Ramos (cell line): ENCODE measurements at regions not wholly inside any gene's neighbourhood (a gene's known extent, or its start where the extent isn't known, plus 50 kb on each side); places are given as distances from the start of the nearest gene placed in this dataset.

Experiments used
- in situ Hi-C: fragments of 300-500 bp; cut with MboI; formaldehyde crosslinking; loops from one replicate; pipeline ENCODE4 v1.14.3; 2022; ENCODE audit warnings: low sequenced_read_pairs; ENCODE audit not compliant: unreplicated experiment

DNA sequence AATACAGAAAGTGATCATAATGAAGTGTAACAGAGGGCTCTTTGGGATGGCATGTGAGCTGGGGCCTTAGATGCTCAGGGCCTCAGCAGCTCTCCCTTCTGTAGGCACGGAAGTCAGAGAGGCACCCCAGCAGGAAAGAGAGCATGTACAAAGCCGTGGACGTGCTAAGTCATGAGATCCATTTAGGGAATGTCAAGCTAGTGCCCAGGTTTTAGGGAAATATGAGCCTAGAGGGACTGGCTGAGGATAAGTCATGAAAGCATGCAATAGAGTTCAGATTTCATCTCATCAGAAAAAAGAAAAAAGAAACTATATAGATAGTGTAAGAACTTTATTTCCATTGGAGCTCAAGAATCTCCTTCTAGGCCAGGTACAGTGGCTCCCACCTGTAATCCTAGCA is 379.5 kb upstream of the KLF4 start:
- in situ Hi-C loops = no loop called here

DNA sequence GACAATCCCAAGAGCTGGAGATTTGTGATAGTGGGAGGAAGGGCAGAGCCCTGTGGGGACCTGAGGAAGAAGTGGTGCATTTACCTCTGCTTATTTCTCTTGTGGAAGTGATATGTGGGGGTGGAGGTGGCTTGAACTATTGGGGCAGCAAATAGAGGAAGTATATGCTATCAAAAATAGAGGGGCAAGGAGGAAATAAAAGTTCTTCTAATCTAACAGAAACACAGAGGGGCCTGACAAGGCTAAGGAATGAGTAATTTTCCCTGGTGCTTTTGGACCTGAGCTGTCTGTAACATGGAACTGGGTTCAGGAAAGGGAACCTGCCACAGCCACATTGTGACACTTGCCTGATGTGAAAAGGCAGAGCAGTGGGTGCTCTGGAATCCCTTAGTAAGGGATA is 378.6 kb upstream of the KLF4 start:
- in situ Hi-C loops = no loop called here

DNA sequence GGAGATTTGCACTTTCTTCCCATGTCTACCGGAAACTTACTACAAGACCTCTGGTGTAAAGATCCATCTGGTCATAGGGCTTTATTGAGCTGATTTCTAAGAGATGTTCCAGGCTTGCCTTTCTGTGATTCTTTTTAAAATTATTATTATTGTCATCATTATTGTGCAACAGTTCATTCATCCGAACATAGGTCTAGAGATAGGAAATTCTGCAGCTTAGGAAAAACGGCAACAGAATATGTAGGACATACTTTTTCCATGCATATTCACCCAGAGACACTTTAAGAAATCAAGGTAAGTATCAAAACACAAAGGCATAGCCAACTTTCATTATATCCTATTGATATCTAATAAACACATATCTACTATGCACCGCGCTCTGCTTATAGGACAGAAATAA is 378.2 kb upstream of the KLF4 start:
- in situ Hi-C loops = no loop called here

DNA sequence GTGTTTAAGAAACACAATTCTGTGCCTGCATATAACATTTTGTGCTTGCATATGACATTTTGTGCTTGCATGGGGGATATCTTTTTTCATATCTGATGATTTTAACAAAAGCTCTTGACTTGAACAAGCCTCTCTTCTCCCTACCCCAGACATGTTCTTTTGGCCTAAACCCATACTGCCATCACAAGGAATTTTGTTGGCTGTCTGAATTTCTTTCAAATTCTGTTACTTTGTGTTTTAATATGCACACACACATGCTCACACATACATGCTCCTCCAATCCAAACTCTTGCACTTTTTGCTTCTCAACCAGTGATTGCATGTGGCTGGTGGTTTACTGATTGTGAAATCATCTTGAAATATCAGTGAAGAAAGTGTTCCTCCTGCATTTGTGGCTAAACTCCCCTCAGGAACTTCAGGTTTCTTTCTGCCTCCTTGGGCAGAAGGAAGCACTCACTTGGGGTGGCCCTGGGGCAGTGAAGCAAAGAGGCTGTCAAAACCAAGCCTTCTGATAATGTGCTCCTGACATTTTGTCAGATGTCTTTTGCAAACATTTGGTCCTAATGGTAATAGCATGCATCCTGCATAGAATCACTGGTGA is 377.2 kb upstream of the KLF4 start:
- in situ Hi-C loops = no loop called here

DNA sequence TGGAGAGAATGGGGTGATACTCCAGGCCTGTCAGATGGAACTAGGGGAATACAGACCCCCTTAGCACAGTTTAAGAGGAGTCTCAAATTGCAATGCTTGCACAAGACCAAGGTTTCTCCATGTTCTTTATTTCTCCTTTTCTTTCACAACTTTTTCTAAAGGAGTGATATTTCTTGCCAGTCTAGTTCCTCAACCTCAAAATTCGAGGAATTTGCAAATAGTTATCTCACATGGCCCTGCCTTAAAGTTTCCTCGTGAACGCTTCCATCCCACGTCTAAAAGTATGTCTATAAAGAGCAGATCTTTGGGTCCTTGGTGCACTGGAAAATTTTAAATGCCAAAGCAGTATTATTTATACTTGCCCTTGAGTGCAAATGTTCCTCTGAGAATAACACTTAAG is 373.8 kb upstream of the KLF4 start:
- in situ Hi-C loops = no loop called here

DNA sequence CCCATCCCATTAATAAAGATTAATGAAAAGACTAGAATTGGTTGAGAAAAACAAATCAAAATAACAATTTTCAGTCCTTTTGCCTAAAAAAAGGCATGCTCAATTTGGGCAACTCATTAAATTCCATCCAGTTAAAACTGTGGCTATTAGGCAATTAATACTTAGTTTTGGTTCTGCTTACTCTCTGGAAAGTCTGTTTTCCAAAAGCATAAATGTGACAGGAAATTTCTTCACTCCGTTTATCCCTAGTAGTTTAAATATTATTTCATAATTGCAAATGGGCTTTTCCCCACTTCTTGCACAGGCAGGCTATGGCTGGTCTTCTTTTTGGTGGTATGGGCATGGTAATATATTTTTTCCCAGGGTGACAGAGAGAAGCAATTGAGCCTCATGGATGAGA is 373.3 kb upstream of the KLF4 start:
- in situ Hi-C loops = no loop called here

DNA sequence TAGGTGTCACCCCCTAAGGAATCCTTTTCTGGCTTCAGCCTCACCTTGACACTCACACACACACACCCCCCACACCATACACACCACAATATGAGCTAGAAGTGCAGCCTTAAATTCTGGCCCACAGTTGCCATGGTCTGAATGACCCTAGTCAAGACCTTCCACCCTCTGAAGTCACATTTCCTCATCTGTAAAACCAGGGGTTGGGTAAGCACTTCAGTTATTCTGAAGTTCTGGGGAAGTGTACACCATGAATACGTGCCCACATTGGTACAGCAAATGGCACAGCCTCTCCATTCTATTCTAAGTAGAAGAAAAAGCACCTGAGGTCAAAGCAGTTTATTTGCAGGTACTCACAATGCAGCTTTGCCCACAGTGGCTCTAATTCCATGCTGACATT is 372.8 kb upstream of the KLF4 start:
- in situ Hi-C loops = no loop called here

DNA sequence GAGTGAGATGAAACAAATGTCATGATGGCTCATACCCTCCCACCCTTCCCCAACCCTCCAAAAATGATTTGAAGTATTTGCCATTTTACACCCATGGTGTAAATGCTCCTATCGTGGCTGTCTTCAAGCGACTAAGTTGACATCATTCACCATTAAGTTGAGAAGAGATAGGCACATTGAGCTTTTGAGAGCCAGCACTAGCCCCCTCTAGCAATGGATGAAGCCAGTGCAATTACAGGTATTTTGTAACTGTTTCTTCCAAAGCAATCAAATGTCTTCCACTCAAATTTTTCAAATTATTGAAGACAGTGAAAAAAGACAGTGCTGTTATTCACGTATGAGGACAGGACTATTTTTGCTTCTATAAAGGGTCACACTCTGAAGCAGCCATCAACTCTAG is 371.5 kb upstream of the KLF4 start:
- in situ Hi-C loops = no loop called here

DNA sequence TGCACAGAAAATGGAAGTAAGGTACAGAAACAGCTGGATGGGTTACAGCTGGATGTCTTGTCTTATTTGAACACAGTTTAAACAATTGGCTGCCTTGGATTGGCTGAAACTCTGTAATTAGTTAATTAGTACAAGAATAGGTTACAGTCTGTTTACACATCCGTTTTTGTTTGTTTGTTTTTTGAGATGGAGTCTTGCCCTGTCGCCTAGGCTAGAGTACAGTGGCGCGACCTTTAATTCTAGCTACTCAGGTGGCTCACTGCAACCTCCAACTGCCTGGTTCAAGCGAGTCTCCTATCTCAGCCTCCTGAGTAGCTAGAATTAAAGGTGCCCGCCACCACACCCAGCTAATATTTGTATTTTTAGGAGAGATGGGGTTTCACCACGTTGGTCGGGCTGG is 368.7 kb upstream of the KLF4 start:
- in situ Hi-C loops = no loop called here

DNA sequence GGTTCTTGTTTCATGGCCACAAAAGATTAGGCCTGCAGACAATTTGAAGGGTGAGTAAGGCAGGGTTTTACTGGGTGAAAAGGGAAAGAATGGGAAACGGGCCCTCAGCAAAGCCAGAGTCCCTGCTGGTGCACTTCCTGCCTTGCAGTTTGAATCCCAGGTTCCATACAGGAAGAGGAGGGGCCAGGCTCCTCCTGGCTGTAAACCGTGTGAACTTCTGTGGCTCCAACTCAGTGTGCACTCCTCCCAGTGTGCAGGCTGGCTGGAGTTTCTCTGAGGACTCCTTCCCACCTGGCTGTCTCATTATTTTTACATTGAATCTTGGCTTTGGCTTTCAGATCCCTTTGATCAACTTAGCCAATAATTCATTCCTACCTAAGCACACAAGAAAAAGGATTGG is 367.1 kb upstream of the KLF4 start:
- in situ Hi-C loops = no loop called here

DNA sequence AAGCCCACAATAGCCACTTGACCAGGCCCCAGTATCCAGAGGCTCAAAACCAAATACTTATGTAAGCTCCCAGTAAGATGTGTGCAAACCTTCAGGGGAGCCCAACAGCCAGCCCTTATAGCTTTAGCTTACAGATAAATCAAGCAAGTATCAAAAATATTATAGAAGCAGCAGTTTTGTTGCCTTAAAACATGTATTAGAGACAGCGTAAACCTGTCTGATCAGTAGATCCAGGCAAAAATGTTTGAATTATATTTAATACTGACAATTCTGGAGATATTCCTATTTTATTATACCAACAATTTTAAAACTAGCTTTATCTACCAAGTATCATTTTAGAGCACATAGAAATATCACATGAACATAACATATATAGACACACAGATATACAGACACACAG is 365.6 kb upstream of the KLF4 start:
- in situ Hi-C loops = no loop called here

DNA sequence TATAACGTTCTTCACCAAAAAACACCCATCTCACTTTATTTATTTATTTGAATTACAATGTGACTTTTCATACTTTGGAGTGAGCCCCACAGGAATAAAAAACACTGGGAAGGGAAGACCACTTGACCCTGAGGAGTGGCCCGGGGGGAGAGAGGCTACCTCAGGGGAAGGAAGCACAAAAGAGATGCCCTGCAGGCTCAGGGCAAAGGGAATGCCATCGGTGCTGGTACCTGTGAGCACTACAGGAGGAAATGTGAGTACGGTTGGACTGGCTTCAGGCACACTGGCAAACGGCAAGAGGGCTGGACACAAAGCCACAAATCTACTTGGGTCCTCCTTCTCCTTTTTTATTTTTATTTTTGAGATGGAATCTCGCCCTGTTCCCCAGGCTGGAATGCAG is 363.9 kb upstream of the KLF4 start:
- in situ Hi-C loops = no loop called here

DNA sequence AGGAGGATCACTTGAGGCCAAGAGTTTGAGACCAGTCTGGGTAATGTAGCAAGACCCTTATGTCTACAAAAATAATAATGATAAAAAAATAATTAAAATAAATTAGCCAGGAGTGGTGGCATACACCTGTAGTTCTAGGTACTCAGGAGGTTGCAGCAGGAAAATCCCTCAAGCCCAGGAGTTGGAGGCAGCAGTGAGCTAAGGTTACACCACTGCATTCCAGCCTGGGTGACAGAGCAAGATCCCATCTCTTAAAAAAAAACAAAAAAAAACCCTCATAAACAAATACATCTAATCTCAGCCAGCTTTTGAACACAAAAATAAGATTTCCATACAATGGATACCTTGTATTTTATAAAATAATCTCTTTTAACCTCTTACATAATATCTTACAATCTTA is 363.3 kb upstream of the KLF4 start:
- in situ Hi-C loops = no loop called here

DNA sequence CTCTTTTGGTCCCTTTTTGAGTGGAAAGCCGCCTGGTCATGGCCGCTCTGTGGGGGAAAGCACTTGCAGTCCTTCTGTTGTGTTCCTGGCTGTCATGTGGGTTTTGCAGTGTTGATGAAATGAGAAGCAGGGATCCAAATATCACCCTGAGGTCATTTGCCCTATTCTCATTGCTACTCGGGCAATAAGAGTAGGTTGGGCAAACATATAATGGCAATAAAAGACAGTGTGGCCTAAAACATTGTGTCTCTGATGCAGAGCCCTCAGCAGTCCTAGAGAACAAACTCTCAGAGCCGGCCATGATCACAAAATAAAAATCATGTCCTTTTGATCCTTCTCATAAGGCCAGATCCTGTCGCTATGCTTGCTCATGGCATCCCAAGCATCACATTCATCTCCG is 361.1 kb upstream of the KLF4 start:
- in situ Hi-C loops = no loop called here

DNA sequence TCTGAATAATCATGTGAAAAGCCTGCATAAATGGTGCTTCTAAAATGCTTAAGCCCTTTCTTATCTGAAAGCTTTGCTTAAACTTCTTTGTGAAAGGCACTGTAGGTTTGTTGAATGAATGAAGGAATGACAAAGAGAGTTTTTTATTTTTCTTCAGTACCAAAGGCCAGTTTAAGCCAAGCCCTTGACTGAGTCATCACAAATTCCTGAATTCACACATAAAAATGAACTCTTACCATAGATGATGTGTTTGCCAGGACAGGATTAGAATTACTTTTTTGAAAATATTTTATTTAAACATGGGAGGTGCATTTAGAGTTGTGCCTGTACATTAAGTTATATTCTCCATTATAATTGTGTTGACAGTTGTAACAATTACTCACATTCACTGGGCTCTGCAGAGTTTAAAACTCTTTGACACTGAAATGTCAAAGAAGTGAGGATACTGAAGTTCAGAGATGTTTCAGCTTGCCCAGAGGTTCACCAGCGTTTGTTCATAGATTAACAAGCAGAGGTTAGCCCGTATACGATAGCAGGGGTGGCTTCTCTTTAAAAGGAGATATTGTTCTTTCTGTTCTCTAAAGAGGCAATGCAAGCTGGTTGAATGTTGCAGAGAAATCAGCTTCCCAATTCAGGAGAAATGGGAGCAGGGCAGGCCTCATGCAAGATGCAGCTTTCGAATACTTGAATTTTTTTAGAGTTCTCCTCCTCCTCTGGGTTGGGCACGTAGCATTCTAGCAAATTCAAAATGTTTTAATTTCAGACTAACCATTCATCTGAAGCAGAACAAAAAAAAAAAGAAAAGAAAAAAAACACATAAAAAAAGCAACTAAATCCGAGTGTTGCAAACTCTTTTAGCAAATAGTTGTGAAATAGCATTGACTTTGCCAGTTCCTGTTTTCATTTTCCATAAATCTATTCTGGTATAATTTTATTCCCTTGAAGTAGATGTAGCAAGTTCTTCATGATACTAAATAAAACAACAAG is 358.7 kb upstream of the KLF4 start:
- in situ Hi-C loops = no loop called here

DNA sequence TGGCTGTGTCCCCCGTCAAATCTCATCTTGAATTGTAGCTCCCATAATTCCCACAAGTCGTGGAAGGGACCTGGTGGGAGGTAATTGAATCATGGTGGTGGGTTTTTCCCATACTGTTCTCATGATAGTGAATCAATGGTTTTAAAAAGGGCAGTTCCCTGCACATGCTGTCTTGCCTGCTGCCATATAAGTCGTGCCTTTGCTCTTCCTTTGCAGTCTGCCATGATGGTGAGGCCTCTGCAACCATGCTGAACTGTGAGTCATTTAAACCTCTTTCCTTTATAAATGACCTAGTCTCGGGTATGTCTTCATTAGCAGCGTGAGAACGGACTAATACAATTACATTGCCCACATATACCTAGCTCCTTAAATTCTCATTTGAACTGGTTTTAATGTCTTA is 353.0 kb upstream of the KLF4 start:
- in situ Hi-C loops = no loop called here

DNA sequence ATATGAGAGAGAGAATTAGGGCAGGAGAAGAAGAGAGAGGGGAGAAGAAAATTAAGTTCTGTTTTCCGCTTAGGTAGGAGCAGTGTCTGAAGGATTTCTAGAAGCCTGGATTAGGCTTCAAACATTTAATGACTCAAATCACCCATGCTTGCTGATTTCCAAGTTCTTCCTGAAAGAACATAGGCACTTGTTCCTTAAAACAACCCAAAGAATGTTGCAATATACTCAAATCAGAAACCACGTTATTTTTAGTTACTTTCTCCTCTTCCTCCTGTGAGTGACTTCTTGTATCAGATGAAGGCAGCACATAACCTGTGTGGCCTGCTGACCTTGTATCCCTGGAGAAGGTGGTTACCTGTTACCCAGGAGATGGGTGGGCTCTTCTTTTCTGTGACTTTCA is 351.5 kb upstream of the KLF4 start:
- in situ Hi-C loops = no loop called here

DNA sequence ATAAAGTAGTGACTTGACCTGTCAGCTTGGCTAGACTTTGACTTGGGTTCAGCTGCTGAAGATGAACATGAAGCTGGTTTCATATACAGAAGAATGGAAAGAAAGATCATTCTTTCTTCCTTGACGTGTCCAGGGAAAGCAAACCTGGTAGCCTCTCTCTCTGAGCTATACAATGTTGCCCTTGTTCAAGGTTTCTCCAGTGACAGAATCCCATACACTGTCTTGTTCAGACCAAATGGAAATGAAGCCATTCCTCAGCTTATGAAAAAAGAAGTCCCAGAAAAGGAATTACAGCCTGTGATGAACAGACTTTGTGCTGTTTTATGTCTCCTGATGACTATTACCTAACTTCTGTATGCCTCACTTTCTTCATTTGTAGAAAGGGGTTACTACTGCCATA is 349.8 kb upstream of the KLF4 start:
- in situ Hi-C loops = no loop called here

DNA sequence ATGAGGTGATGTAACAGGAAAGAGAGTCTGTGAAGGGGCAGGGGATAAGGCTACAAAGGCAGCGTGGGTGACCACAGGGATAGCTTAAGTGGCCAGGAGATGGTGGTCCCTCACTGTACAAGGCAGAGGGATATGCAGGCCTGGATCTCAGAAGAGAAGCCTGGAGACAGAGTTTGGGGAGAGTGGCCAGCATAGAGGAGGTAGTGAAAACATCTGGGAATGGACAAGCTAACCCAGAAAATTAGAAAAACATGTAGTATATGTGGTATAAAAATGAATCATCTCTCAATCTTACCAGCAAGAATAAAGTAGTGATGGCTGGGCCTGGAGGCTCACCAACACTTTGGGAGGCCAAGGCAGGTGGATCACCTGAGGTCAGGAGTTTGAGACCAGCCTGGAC is 349.2 kb upstream of the KLF4 start:
- in situ Hi-C loops = no loop called here

DNA sequence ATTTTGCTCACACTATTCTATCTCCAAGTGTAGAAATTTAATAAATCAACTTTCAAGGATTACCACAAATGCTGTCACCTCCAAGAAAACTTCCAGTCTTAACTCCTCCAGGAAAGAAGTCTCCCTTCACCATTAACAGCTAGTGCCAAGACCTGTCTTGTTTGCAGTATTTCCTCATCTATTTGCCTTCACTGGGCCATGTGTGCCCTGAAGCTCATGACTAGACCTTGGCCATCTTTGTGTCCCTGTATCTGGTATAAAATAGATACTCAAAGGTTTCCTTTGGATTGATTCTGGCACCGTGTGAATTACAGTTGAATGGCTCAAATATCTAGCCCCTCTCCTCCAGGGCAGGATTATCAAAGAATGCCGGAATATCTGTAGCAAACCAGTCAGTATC is 346.7 kb upstream of the KLF4 start:
- in situ Hi-C loops = no loop called here

DNA sequence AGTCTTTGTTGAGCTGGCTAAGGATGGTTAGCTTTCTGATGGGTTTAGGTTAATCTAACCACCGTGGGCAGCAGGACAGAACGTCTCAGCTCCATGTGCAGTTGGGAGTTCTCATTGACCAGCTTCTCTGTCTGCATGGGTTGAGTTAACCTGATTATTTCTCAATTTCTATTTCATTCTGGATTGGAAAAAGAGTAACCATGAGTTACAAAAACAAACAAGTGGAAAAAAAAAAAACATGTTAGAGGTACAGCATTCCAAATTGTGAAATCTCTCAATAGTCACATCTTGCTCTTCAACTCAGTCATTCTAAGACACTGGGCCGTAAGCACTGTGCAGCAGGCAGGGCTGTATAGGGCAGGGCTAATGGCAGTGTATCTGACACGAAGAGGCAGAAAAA is 343.7 kb upstream of the KLF4 start:
- in situ Hi-C loops = no loop called here

DNA sequence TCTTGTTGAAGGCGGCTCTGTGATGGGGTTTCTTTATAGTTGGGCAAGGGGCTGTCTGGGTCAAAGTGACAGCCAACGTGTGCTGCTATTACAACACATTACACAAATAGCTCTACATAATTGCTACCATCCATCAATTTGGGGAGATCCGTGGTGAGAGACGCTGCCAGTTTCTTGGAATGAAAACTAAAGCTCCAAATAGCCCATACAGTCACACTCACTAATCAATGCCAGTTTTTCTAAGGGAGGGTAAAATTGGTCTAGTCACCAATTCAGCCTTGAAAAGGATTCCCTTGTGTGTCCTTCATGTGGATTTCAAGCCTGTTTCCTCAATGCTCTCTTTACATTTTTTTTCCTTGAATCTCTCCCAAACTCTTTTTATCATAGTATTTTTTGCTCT is 343.3 kb upstream of the KLF4 start:
- in situ Hi-C loops = no loop called here
